Jurkat, Clone E6-1 (cell line): ENCODE measurements at regions not wholly inside any gene's neighbourhood (a gene's known extent, or its start where the extent isn't known, plus 50 kb on each side); places are given as distances from the start of the nearest gene placed in this dataset.
"Not testable (repeated sequence)": the region's sequence is repeated elsewhere in the genome, so short reads cannot be mapped to it uniquely, and the experiment has no call there.

Experiments
- DNase-seq: peaks from one replicate; pipeline ENCODE4 v3.0.0-alpha.2; 2011; ENCODE audit warnings: low read depth, low spot score
- H3K4me3 ChIP-seq: 2 replicates; pipeline ENCODE4 v1.5.1; 2011; ENCODE audit warnings: mild to moderate bottlenecking, low read length, control low read depth, moderate library complexity

GRCh38 chr17:26731005-26731921 is 562.7 kb upstream of the WSB1 start:
- no peak overlapping the region for H3K4me3 ChIP-seq
- DNase-seq: no peak

GRCh38 chr17:26731926-26732325 is 562.0 kb upstream of the WSB1 start:
- not testable (repeated sequence) for H3K4me3 ChIP-seq, DNase-seq

- DNase-seq, H3K4me3 ChIP-seq: not testable (repeated sequence)
These were observed 559.1 kb upstream of the WSB1 start for GRCh38 chr17:26734775-26735174.

- not testable (repeated sequence) for H3K4me3 ChIP-seq, DNase-seq
These were observed 557.9 kb upstream of the WSB1 start for GRCh38 chr17:26735977-26736376.

GRCh38 chr17:26765860-26766709 is 527.8 kb upstream of the WSB1 start:
- no peak for DNase-seq
- H3K4me3 ChIP-seq: no peak overlapping the region

GRCh38 chr17:26766743-26767142 is 527.2 kb upstream of the WSB1 start:
- no peak overlapping the region for H3K4me3 ChIP-seq
- DNase-seq: no peak

- H3K4me3 ChIP-seq: no peak overlapping the region
- DNase-seq: no peak
These were observed 520.4 kb upstream of the WSB1 start for GRCh38 chr17:26773189-26774188.

GRCh38 chr17:26774291-26775218 is 519.4 kb upstream of the WSB1 start:
- DNase-seq: no peak
- no peak overlapping the region for H3K4me3 ChIP-seq

- no peak overlapping the region for H3K4me3 ChIP-seq
- DNase-seq: no peak
These were observed 518.6 kb upstream of the WSB1 start for GRCh38 chr17:26775219-26775822.

- H3K4me3 ChIP-seq, DNase-seq: not testable (repeated sequence)
These were observed 513.6 kb upstream of the WSB1 start for GRCh38 chr17:26780187-26780814.

GRCh38 chr17:26782153-26782552 is 511.8 kb upstream of the WSB1 start:
- DNase-seq: no peak
- no peak overlapping the region for H3K4me3 ChIP-seq

- peak; percentile 27 for DNase-seq
These were observed 501.4 kb upstream of the WSB1 start for GRCh38 chr17:26792486-26792885.

GRCh38 chr17:26807024-26807423 is 486.9 kb upstream of the WSB1 start:
- no peak overlapping the region for H3K4me3 ChIP-seq
- no peak for DNase-seq

More at GRCh38 chr17:26792486-26792885, 501.4 kb upstream of the WSB1 start:
- no peak overlapping the region for H3K4me3 ChIP-seq

GRCh38 chr17:26809033-26809432 is 484.9 kb upstream of the WSB1 start:
- DNase-seq: peak; percentile 15
- no peak overlapping the region for H3K4me3 ChIP-seq

GRCh38 chr17:26818736-26819135 is 475.2 kb upstream of the WSB1 start:
- peak; percentile 10 for DNase-seq
- no peak overlapping the region for H3K4me3 ChIP-seq
